ENCODE measurements at regions not wholly inside any gene's neighbourhood (a gene's known extent, or its start where the extent isn't known, plus 50 kb on each side); places are given as distances from the start of the nearest gene placed in this dataset.

GRCh38 chr17:74054249-74054648 is 149.2 kb upstream of the RPL38 start:
- intact Hi-C loops (cut with micrococcal nuclease), result no loop called here
- BruUV-seq (replicated peaks), result no TSS peak
- Mint-ChIP-seq H3K27ac (ENCODE audit: low read depth, unreplicated experiment) (no peak overlapping the region), H3K9me3 (ENCODE audit: unreplicated experiment) (no peaks in the 10 kb centered on the region), H3K4me1 (ENCODE audit: insufficient read depth, unreplicated experiment) (no peaks in the 10 kb centered on the region), H3K27me3 (ENCODE audit: insufficient read depth, unreplicated experiment) (peaks cover 96% of the 10 kb centered on the region), H3K36me3 (ENCODE audit: insufficient read depth, unreplicated experiment) (no peaks in the 10 kb centered on the region), H3K4me3 (ENCODE audit: unreplicated experiment) (no peak overlapping the region)
- POLR2A ChIA-PET, result no interaction called here
- CTCF ChIA-PET, result no interaction called here
- DNase-seq (ENCODE audit: unreplicated experiment), result no peak
- no peak for TF ChIP-seq CTCF (IDR thresholded peaks at IDR 0.05; ENCODE audit: unreplicated experiment)

GRCh38 chr17:74055508-74056160 is 147.8 kb upstream of the RPL38 start:
- CTCF ChIA-PET, result no interaction called here
- Mint-ChIP-seq H3K4me3 (ENCODE audit: unreplicated experiment) (no peak overlapping the region), H3K27me3 (ENCODE audit: insufficient read depth, unreplicated experiment) (peaks cover 97% of the 10 kb centered on the region), H3K4me1 (ENCODE audit: insufficient read depth, unreplicated experiment) (no peaks in the 10 kb centered on the region), H3K9me3 (ENCODE audit: unreplicated experiment) (no peaks in the 10 kb centered on the region), H3K27ac (ENCODE audit: low read depth, unreplicated experiment) (no peak overlapping the region), H3K36me3 (ENCODE audit: insufficient read depth, unreplicated experiment) (no peaks in the 10 kb centered on the region)
- intact Hi-C loops (cut with micrococcal nuclease), result no loop called here
- DNase-seq (ENCODE audit: unreplicated experiment), result no peak
- TF ChIP-seq CTCF (IDR thresholded peaks at IDR 0.05; ENCODE audit: unreplicated experiment), result no peak
- BruUV-seq (replicated peaks), result no TSS peak
- POLR2A ChIA-PET, result no interaction called here

- no peak for DNase-seq (ENCODE audit: unreplicated experiment)
- ChIA-PET POLR2A (no interaction called here), CTCF (interaction anchor here (0.6 to 0.9 kb wide), 3 partner anchors 17 to 440 kb away, joined by 3 to 5 read pairs (median 3); no protein-coding TSS in a partner anchor)
- no TSS peak for BruUV-seq (replicated peaks)
- no peaks in the 10 kb centered on the region for H3K9me3 Mint-ChIP-seq (ENCODE audit: unreplicated experiment)
- intact Hi-C loops (cut with micrococcal nuclease), result no loop called here
- no peak for TF ChIP-seq CTCF (IDR thresholded peaks at IDR 0.05; ENCODE audit: unreplicated experiment)
- no peak overlapping the region for H3K4me3 Mint-ChIP-seq (ENCODE audit: unreplicated experiment)
- H3K27me3 Mint-ChIP-seq (ENCODE audit: insufficient read depth, unreplicated experiment), result peaks cover 88% of the 10 kb centered on the region
- no peak overlapping the region for H3K27ac Mint-ChIP-seq (ENCODE audit: low read depth, unreplicated experiment)
- H3K4me1 Mint-ChIP-seq (ENCODE audit: insufficient read depth, unreplicated experiment), result no peaks in the 10 kb centered on the region
- H3K36me3 Mint-ChIP-seq (ENCODE audit: insufficient read depth, unreplicated experiment), result no peaks in the 10 kb centered on the region
Measured at GRCh38 chr17:74059479-74060240, 143.8 kb upstream of the RPL38 start.

- ChIA-PET CTCF (interaction anchor here (0.7 to 1.2 kb wide), 2 partner anchors 9 to 809 kb away, joined by 3 to 5 read pairs; no protein-coding TSS in a partner anchor), POLR2A (no interaction called here)
- no peaks in the 10 kb centered on the region for H3K36me3 Mint-ChIP-seq (ENCODE audit: insufficient read depth, unreplicated experiment)
- TF ChIP-seq CTCF (IDR thresholded peaks at IDR 0.05; ENCODE audit: unreplicated experiment), result no peak
- DNase-seq (ENCODE audit: unreplicated experiment), result no peak
- H3K27ac Mint-ChIP-seq (ENCODE audit: low read depth, unreplicated experiment), result no peak overlapping the region
- peaks cover 82% of the 10 kb centered on the region for H3K27me3 Mint-ChIP-seq (ENCODE audit: insufficient read depth, unreplicated experiment)
- no TSS peak for BruUV-seq (replicated peaks)
- H3K9me3 Mint-ChIP-seq (ENCODE audit: unreplicated experiment), result no peaks in the 10 kb centered on the region
- no peak overlapping the region for H3K4me3 Mint-ChIP-seq (ENCODE audit: unreplicated experiment)
- H3K4me1 Mint-ChIP-seq (ENCODE audit: insufficient read depth, unreplicated experiment), result no peaks in the 10 kb centered on the region
- intact Hi-C loops (cut with micrococcal nuclease), result no loop called here
Measured at GRCh38 chr17:74061758-74062157, 141.7 kb upstream of the RPL38 start.
